CD4-positive, alpha-beta T cell treated with Interleukin-21 for 1 hour (primary cell): ENCODE measurements at regions not wholly inside any gene's neighbourhood (a gene's known extent, or its start where the extent isn't known, plus 50 kb on each side); places are given as distances from the start of the nearest gene placed in this dataset.
"Not testable (repeated sequence)": the region's sequence is repeated elsewhere in the genome, so short reads cannot be mapped to it uniquely, and the experiment has no call there.

Experiments used
- DNase-seq: peaks from one replicate; pipeline ENCODE4 v3.0.0-alpha.2; 2020

DNA sequence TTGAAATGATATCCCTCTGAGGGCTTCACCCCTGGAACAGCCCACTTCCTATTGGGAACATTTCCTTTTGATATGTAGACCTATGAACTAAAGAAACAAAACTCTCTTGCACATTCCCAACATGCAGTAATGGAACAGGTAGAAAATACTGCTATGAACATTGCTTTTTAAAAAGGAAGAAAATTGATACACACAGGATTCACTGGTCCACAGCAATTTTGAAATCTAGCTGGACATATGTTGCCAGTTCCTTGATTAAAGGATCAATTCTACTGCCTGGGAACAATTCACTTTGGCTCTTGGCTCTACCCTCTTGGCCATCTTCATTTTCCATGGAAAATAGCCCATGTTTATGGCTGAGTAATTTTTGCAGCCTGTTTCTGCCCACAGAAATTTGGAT is 74.9 kb upstream of the ZNF280D start:
- DNase-seq: no peak

DNA sequence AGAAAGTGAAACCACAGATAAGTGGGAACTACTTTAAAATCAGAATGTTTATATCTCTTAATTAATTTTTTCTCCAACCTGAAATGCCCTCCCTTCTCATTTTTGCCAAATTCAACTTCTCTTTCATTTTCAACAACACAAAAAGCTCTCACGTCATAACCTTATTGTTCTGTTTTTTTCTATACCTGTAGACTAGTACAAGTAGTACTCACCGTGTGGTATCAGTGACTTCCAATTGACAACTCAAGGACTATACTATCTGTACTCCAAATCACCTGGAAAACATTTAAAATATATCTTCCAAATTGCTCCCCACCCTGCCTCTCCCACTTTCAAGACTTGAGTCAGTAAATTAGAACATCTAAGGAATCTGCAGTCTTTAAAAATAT is 72.8 kb upstream of the ZNF280D start:
- no peak for DNase-seq

DNA sequence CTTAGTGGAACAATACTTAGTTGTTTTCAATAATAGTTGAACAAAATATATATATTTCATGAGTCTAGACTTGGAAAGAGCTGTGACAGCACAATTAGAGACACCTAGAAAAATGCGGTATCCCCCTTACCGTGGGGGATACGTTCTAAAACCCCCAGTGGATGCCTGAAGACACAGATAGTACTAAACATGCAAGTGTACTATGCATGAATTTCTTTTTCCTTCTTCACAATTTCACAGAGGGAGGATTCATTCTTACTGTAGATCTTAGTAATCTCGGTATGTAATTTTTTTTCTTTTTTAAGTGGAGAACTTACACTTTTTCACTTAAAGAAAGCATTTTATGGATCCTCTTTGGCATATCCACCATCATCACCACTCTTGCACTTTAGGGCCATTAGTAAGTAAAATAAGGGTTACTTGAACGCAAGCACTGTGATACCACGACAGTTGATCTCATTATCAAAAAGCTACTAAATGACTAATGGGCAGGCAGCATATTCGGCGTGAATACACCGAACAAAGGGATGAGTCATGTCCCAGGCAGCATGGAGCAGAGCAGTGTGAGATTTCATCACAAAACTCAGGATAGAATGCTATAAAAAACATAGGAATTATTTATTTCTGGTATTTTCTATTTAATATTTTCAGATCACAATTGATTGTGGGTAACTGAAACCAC is 72.3 kb upstream of the ZNF280D start:
- DNase-seq: no peak

DNA sequence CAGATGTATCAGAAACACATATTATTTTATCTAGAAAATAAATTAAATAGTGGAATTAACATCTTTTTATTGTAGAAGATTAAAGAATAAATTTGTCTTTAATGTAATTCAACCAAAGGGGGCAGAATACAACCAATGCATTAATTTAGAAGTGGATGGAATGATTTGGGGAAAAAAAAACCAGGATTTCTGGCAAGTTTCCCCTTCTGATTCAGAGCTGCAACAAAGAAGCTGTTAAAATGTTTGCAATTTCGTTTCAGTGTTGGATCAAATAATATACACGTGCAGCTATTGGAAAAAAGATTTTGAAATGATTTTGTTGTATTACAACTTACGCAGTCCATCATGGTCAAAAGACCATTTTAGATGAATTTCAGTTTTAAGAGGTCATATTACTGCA is 71.6 kb upstream of the ZNF280D start:
- DNase-seq: no peak

DNA sequence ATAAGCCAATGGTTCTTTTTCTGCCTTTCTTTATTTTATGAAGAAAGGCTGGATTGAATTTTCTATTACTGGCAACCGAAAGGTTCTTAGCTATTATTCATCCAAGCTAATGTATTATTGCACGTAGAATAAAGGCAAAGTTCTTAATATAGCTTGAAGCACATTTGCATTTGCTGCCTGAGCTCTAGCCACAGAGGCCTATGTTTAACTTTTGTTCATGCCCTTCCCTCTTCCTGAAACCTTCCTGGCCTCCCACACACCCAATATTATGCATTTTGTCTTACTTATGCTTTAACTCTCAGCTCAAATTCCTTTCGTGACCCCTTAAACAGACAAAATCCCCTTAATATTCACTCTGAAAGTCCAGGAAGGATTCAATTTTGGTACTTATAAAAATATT is 71.0 kb upstream of the ZNF280D start:
- DNase-seq: no peak

DNA sequence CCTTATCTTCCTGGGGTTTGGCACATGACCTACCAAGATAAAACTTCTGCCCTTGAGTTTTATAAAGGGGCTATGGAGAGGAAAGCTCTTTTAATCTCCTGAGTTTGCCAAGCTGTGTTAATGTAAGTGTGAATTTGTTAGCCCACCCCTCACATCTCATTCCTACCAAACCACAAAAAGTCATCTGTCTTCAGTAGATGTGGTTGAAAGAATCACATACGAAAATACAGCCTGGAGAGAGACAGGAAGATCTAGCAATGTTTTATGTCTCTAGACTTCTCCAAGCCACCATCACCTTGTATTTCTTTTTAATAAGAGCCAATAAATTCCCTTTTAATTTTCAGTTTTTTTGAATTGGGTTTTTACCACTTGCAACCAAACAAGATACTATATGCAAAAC is 68.9 kb upstream of the ZNF280D start:
- no peak for DNase-seq

DNA sequence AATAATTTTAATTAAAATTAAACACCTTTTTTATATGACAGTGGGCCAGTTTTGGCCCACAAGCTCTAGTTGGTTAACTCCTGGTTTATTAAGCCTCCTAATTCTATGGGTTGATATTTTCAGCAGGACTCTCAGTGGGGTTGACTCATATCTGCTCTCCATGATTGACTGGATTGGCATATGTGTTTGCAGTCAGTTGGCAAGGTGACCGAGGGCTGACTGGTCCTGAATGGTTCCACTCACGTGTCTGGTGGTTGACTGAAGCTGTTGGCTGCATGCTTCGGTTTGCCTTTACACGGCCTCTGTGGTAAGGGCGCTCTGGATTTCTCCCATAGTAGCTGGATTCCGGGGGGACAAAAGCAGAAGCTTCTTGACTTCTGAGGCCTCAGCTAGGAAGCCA is 65.3 kb upstream of the ZNF280D start:
- no peak for DNase-seq

DNA sequence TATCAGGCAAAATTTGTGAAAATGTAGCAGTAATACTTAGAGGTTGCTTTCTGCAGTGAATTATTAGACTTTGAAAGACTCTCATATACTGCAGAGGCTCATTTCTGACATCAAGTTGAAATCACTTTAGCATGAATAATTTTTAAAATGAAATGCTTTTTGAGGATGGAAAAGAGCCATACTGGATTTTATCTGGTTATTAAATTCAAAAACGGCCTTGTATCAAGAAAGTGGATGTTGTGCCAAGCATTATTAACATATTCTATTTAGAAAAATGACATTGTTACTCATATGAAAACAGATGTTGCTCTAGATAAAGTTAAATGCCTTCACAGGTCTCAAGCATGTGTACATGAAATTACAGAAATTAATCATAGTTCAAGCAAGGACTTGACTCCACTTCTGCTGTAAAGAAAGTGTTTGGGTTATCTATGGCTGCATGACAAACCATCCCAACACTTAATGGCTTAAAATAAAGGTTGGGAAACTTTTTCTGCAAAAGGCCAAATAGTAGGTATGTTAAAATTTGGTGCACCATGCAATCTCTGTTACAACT is 64.5 kb upstream of the ZNF280D start:
- no peak for DNase-seq

DNA sequence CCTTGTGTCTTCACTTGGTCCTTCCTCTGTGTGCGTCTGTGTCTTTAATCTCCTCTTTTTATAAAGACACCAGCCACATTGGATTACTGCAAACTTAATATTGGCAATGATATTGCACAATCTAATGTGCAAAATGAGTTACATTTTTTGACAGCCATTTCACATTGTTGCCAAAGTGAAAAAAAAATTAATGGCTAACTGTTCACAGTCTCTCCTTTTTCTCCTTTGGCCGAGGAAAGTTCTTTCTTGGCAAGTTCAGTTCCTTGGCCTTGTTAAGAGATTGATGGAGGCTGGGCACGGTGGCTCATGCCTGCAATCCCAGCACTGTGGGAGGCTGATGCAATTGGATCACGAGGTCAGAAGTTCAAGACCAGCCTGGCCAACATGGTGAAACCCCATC is 62.2 kb upstream of the ZNF280D start:
- DNase-seq: no peak

DNA sequence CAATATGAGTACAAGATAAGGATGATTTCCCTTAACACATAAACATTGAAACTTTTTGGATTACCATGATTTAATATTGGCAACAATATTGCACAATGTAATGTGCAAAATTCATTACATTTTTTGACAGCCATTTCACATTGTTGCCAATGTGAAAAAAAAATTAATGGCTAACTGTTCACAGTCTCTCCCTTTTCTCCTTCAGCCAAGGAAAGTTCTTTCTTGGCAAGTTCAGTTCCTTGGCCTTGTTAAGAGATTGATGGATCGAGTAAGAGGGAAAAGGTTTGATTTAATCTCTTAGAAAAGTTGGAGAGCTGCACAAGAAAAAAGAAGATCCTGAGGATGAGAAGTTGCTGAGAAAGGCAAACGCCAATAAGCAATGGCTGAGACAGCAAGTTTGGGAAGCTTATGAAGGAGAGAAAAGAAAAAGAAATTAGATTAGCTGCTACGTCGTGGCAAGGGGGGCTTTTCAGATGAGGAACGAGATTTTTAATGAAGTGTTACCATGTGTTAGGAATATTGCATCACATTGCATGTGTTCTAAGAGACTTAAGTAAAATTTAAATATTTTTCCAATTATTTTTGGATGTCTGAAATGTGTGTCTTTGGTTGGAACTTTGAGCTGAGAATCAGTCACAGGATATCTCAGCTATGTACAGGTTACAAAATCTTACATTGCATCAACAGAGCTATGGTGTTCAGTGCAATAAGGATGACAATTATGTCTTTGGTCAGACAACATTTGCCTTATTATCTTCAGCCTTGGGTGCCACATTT is 61.4 kb upstream of the ZNF280D start:
- no peak for DNase-seq

DNA sequence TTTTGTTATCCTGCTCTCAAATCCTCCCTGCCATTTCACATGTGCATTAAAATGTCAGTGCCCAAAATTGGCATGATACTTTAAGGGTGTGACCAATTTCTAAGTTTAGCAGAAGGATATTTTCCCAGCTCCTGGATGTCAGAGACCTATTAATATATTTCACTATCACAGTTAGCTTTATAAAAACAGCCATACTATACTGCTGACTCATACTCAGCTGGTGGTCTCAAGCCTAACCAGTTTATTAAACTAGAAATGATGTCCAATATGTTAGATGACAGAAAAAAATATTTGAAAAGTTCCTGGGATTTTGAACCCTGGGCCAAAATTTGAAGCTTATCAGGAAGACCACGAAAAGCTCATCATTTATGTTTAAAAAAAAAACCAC is 60.9 kb upstream of the ZNF280D start:
- DNase-seq: no peak

DNA sequence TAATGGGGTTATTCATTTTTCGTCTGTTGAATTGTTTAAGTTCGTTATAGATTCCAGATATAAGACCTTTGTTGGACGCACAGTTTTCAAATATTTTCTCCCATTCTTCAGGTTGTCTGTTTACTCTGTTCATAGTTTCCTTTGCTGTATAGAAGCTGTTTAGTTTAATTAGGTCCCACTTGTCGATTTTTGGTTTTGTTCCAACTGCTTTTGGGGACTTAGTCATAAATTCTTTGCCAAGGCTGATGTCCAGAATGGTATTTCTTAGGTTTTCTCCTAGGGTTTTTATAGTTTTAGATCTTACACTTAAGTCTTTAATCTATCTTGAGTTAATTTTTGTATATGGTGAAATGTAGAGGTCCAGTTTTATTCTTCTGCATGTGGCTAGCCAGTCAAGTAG is 58.9 kb upstream of the ZNF280D start:
- no peak for DNase-seq

DNA sequence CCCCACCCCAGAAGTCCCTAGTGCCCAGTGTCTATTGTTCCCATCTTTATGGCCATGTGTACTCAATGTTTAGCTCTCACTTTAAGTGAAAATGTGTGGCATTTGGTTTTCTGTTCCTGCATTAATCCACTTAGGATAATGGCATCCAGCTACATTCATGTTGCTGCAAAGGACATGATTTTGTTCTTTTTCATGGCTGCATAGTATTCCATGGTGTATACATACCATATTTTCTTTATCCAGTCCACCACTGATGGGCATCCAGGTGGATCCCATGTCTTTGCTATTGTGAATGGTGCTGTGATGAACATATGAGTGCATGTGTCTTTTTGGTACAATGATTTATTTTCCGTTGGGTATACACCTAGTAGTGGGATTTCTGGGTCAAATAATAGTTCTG is 58.2 kb upstream of the ZNF280D start:
- DNase-seq: not testable (repeated sequence)

DNA sequence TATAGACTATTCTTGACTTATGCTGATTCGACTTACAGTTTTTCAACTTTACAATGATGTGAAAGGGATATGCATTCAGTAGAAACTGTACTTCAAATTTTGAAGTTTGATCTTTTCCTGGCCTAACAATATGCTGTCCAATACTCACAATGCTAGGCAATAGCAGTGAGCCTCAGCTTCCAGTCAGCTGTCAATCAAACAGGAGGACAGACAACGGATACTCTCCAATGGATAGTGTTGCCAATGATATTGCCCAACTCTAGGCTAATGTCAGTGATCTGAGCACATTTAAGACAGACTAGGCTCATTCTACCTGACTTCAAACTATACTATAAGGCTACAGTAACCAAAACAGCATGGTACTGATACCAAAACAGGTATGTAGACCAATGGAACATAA is 55.0 kb upstream of the ZNF280D start:
- no peak for DNase-seq

DNA sequence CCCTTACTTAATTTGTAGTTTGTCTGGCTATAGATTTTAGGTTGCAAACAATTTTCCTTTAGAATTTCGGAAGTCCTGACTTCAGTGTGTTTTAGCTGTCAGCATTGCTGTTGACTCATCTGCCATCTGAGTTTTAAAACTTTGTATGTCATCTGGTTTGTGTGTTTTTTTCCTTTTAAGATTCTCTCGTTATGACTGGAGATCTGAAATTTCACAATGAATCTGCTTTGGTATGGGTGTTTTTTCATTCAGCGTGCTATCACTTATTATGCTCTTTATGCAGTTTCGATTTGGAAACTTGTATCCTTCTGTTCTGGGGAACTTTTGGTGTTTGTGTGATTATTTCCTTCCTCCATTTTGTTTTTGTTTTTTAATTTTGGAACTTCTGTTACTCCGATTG is 53.7 kb upstream of the ZNF280D start:
- no peak for DNase-seq

DNA sequence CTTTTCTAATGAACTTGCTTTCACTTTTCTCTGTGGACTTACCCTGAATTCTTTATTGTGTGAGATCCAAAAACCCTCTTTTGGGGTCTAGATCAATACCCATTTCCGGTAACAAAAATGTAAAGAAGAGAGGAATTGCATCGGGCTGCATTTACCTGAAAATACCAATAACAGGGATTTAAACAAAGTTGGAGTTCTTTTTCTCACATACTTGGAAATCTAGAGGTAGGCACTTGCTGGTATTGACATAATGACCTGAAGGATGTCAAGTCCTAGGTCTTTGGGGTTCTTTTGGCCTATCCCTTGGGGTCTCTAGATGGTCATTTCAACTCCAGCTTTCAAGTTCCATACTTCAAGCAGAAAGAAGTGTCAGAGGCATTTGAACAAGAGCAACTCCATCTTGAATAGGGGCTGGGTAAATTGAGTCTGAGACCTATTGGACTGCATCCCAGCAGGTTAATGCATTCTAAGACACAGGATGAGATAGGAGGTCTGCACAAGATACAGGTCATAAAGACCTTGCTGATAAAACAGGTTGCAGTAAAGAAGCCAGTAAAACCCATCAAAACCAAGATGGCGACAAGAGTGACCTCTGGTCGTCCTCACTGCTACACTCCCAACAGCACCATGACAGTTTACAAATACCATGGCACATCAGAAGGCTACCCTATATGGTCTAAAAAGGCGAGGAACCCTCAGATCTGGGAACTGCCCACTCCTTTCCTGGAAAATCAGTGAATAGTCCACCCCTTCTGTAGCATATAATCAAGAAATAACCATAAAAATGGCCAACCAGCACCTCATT is 50.8 kb upstream of the ZNF280D start:
- no peak for DNase-seq

DNA sequence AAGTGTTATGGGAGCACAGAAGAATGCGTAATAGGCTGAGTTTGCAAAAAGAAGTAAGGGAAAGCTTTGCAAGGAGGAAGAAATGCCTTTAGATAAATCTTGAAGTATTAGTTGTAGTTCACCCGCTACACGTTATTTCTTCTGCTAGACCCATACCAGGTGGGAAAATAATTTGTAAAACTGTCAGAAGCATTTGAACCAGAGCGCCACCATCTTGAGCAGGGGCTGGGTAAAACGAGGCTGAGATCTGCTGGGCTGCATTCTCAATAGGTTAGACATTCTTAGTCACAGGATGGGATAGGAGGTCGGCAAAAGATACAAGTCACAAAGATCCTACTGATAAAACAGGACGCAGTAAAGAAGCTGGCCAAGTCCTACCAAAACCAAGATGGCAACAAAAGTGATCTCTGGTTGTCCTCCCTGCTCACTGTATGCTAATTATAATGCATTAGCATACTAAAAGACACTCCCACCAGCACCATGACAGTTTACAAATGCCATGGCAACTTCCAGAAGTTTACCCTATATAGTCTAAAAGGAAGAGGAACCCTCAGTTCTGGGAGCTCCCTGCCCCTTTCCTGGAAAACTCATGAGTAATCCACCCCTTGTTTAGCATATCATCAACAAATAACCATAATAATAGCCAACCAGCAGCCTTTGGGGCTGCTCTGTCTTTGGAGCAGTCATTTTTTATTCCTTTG is 50.0 kb upstream of the ZNF280D start:
- no peak for DNase-seq
